ENCODE measurements at regions not wholly inside any gene's neighbourhood (a gene's known extent, or its start where the extent isn't known, plus 50 kb on each side); places are given as distances from the start of the nearest gene placed in this dataset.

DNA sequence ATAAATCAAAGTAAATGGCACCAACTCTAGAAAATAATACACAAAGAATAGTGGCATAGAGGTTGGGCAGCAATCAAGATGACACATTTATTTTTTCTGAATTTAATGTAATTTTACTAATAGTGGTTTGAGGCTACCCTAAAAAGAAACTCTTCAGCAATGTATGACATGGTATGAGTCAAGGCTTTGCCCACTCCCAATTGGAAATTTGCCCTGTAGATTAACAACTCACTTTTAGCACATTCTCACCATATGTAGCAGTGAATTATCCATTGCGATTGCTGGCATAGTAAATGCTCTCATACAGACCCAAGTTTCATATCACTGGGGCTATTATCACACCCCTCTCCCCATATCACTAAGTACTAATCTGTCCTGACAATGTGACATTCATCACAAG is 832.1 kb upstream of the ZNF608 start:
- no TSS peak for BruUV-seq (replicated peaks)
- no peaks in the 10 kb centered on the region for H3K79me2 ChIP-seq (ENCODE audit: control insufficient read depth, insufficient read depth, low read length)
- no peak for TF ChIP-seq EZH2 (IDR thresholded peaks at IDR 0.05; ENCODE audit: borderline replicate concordance, low read depth, low read length, severe bottlenecking)
- no peak for TF ChIP-seq MYC (IDR thresholded peaks at IDR 0.05; ENCODE audit: low read depth, low read length)
- no peak for TF ChIP-seq FOS (IDR thresholded peaks at IDR 0.05; ENCODE audit: borderline replicate concordance, insufficient read depth, low read length)
- no peak for TF ChIP-seq GATA2 (IDR thresholded peaks at IDR 0.05; ENCODE audit: insufficient read depth, insufficient read length, low read depth, low read length)
- TF ChIP-seq, protein P1, sequence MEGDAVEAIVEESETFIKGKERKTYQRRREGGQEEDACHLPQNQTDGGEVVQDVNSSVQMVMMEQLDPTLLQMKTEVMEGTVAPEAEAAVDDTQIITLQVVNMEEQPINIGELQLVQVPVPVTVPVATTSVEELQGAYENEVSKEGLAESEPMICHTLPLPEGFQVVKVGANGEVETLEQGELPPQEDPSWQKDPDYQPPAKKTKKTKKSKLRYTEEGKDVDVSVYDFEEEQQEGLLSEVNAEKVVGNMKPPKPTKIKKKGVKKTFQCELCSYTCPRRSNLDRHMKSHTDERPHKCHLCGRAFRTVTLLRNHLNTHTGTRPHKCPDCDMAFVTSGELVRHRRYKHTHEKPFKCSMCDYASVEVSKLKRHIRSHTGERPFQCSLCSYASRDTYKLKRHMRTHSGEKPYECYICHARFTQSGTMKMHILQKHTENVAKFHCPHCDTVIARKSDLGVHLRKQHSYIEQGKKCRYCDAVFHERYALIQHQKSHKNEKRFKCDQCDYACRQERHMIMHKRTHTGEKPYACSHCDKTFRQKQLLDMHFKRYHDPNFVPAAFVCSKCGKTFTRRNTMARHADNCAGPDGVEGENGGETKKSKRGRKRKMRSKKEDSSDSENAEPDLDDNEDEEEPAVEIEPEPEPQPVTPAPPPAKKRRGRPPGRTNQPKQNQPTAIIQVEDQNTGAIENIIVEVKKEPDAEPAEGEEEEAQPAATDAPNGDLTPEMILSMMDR (IDR thresholded peaks at IDR 0.05; ENCODE audit: extremely low read depth in 1 of 2, insufficient read depth in 1 of 2, low read depth in 1 of 2, low read length in 2 of 2) = no peak
- no peak for TF ChIP-seq POLR2AphosphoS5 (IDR thresholded peaks at IDR 0.05; ENCODE audit: insufficient read depth, low read depth, low read length)
- TF ChIP-seq JUN (IDR thresholded peaks at IDR 0.05; ENCODE audit: borderline replicate concordance, insufficient read depth, insufficient read length, low read depth) = no peak
- TF ChIP-seq POLR2A (IDR thresholded peaks at IDR 0.05; ENCODE audit: low read depth, low read length) = no peak
- TF ChIP-seq, protein P2, sequence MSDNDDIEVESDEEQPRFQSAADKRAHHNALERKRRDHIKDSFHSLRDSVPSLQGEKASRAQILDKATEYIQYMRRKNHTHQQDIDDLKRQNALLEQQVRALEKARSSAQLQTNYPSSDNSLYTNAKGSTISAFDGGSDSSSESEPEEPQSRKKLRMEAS (IDR thresholded peaks at IDR 0.05; ENCODE audit: insufficient read depth, insufficient read length) = no peak
- ChIA-PET POLR2A (no interaction called here), CTCF (no interaction called here)
- dilution Hi-C loops (cut with MboI; ENCODE audit: extremely low pct_ligation_motif_present, low sequenced_read_pairs) (no loop called here), intact Hi-C loops (cut with micrococcal nuclease) (no loop called here)
- H2AFZ ChIP-seq (ENCODE audit: low read depth, low read length) = no peak overlapping the region
- H3K27me3 ChIP-seq (ENCODE audit: control insufficient read depth in 2 of 2, insufficient read depth in 2 of 2, low read length in 2 of 2) = no peaks in the 10 kb centered on the region
- H3K9me3 ChIP-seq (replicated peaks; ENCODE audit: control insufficient read depth, insufficient read depth, low read length) = no peaks in the 10 kb centered on the region
- FAIRE-seq (no peak), DNase-seq (ENCODE audit: low read depth, low spot score) (no peak)
- H3K9me1 ChIP-seq (replicated peaks; ENCODE audit: control insufficient read depth, extremely low read depth, insufficient read depth, low read length) = no peaks in the 10 kb centered on the region
- no peak overlapping the region for H3K4me2 ChIP-seq (ENCODE audit: insufficient read depth, low read length)
- H4K20me1 ChIP-seq (replicated peaks; ENCODE audit: control insufficient read depth, extremely low read depth, insufficient read depth, low read length) = no peaks in the 10 kb centered on the region
- no peaks in the 10 kb centered on the region for H3K4me1 ChIP-seq (ENCODE audit: control insufficient read depth, extremely low read depth, insufficient read depth, low read length)
- H3K27ac ChIP-seq (ENCODE audit: insufficient read depth, low read depth, low read length) = no peak overlapping the region
- H3K36me3 ChIP-seq (ENCODE audit: control insufficient read depth in 2 of 2, extremely low read depth in 1 of 2, insufficient read depth in 2 of 2, low read length in 2 of 2) = no peaks in the 10 kb centered on the region
- H3K4me3 ChIP-seq (replicated peaks in 1 of 3; ENCODE audit: insufficient read depth in 1 of 3, low read depth in 1 of 3, low read length in 3 of 3) = no peak overlapping the region
- H3K9ac ChIP-seq (replicated peaks; ENCODE audit: extremely low read depth, insufficient read depth, low read length) = no peak overlapping the region

Data from endothelial cell of umbilical vein (primary cell).